ENCODE measurements at regions not wholly inside any gene's neighbourhood (a gene's known extent, or its start where the extent isn't known, plus 50 kb on each side); places are given as distances from the start of the nearest gene placed in this dataset.

DNA sequence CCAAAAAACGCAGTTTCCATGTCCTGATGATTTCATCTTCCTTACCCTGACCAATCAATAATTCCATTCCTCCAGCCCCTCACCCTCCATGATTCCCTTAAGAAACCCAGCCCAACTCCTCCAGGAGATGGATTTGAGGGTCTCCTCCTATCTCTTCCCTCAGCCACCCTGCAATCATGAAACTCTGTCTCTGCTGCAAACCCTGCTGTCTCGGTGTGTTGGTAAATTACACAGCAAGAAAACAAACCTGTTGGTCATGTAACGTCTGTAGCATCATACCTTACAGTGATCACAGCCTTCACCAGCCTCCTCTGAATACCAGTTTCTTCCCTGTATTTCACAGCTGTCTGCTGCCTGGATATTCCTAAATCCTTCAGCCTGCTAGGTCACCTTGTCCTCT lies 300.7 kb upstream of the NEBL start:
- Mint-ChIP-seq H3K9me3 (peaks cover 19% of the 10 kb centered on the region), H3K27ac (no peak overlapping the region), H3K27me3 (ENCODE audit: insufficient read depth) (no peaks in the 10 kb centered on the region), H3K4me1 (no peaks in the 10 kb centered on the region), H3K4me3 (no peak overlapping the region), H3K36me3 (ENCODE audit: low read depth) (peaks cover 37% of the 10 kb centered on the region)
- WGBS, 2 experiments (ENCODE audit: insufficient coverage in 1 of 2, insufficient read length in 1 of 2), result 86 to 94% methylated on average over 2 to 3 of the region's 3 CpGs
- peaks cover 16% of the 10 kb centered on the region for H3K9me3 ChIP-seq (ENCODE audit: control insufficient read depth, low read length)
- H3K4me1 ChIP-seq (ENCODE audit: control insufficient read depth, insufficient read depth, low read length), result no peaks in the 10 kb centered on the region
- TF ChIP-seq, protein P1, sequence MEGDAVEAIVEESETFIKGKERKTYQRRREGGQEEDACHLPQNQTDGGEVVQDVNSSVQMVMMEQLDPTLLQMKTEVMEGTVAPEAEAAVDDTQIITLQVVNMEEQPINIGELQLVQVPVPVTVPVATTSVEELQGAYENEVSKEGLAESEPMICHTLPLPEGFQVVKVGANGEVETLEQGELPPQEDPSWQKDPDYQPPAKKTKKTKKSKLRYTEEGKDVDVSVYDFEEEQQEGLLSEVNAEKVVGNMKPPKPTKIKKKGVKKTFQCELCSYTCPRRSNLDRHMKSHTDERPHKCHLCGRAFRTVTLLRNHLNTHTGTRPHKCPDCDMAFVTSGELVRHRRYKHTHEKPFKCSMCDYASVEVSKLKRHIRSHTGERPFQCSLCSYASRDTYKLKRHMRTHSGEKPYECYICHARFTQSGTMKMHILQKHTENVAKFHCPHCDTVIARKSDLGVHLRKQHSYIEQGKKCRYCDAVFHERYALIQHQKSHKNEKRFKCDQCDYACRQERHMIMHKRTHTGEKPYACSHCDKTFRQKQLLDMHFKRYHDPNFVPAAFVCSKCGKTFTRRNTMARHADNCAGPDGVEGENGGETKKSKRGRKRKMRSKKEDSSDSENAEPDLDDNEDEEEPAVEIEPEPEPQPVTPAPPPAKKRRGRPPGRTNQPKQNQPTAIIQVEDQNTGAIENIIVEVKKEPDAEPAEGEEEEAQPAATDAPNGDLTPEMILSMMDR (conservative IDR thresholded peaks at IDR 0.05), result no peak
- no peaks in the 10 kb centered on the region for H3K36me3 ChIP-seq (ENCODE audit: control insufficient read depth, insufficient read depth, low read length)
- H3K9ac ChIP-seq (ENCODE audit: extremely low read depth, low read length, poor library complexity, severe bottlenecking), result no peak overlapping the region
- no peak overlapping the region for H3K4me3 ChIP-seq (ENCODE audit: low read length)
- DNase-seq, result no peak
- no peaks in the 10 kb centered on the region for H3K27me3 ChIP-seq (ENCODE audit: control insufficient read depth, insufficient read depth, low read length, poor library complexity, severe bottlenecking)
- no peak overlapping the region for H3K27ac ChIP-seq (ENCODE audit: low read depth, low read length)

DNA sequence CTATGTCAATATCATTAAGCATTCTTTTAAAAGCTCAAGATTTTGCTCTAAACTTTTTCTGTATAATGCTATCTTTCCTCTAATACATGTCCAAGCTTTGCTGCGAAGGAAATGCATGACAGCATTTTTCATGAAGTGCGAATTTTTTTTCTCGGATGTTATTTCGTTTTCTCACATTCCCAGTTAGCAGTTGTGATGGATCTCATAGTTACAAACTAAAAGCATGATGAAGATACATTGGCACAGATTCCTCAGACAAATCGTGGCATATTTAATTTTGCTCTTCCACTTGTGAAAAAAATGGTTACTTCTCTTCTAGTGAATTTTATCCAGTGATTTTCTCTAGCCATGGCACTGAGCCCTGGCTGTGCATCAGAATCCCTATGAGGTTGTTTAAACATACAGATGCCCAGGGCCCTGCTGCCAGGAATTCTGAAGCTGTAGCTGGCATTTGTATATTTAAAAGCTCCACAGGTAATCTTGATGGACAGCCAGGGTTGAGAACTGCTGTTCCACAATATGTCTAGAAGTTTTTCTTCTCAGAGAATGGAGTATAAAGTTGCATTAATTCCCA lies 299.8 kb upstream of the NEBL start:
- Histone ChIP-seq H3K36me3 (ENCODE audit: control insufficient read depth, insufficient read depth, low read length) (no peaks in the 10 kb centered on the region), H3K9ac (ENCODE audit: extremely low read depth, low read length, poor library complexity, severe bottlenecking) (no peak overlapping the region), H3K4me1 (ENCODE audit: control insufficient read depth, insufficient read depth, low read length) (no peaks in the 10 kb centered on the region), H3K27ac (ENCODE audit: low read depth, low read length) (no peak overlapping the region), H3K4me3 (ENCODE audit: low read length) (no peak overlapping the region), H3K27me3 (ENCODE audit: control insufficient read depth, insufficient read depth, low read length, poor library complexity, severe bottlenecking) (no peaks in the 10 kb centered on the region), H3K9me3 (ENCODE audit: control insufficient read depth, low read length) (peaks cover 16% of the 10 kb centered on the region)
- peaks cover under 1% of the 10 kb centered on the region for H3K4me1 Mint-ChIP-seq
- no peak overlapping the region for H3K27ac Mint-ChIP-seq
- H3K27me3 Mint-ChIP-seq (ENCODE audit: insufficient read depth), result no peaks in the 10 kb centered on the region
- 92 to 97% methylated on average over 5 of the region's 5 CpGs for WGBS, 2 experiments (ENCODE audit: insufficient coverage in 1 of 2, insufficient read length in 1 of 2)
- no peak for DNase-seq
- H3K36me3 Mint-ChIP-seq (ENCODE audit: low read depth), result peaks cover 37% of the 10 kb centered on the region
- TF ChIP-seq, protein P1 (conservative IDR thresholded peaks at IDR 0.05), result no peak
- no peak overlapping the region for H3K4me3 Mint-ChIP-seq
- H3K9me3 Mint-ChIP-seq, result peaks cover 19% of the 10 kb centered on the region

DNA sequence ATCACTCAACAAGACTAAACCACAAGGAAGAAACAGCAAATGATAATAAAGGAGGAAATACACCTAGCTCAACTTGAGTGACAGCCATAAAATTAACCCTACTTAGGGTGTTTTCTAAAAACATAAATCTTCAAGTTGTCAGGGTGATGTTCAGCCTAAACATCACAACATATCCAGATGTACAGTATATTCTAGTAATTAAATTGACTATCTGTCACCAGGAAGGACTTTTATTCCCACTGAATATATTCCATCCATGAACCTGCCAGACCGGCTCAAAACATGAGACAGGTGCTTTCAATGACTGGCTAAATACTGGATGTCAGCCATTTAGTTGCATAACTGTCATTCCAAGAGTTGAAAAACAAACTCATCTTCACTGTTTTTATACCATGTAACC lies 298.1 kb upstream of the NEBL start:
- no peak for DNase-seq
- peaks cover 36% of the 10 kb centered on the region for H3K36me3 Mint-ChIP-seq (ENCODE audit: low read depth)
- H3K9me3 Mint-ChIP-seq, result peaks cover 19% of the 10 kb centered on the region
- H3K4me1 ChIP-seq (ENCODE audit: control insufficient read depth, insufficient read depth, low read length), result no peaks in the 10 kb centered on the region
- no peaks in the 10 kb centered on the region for H3K27me3 ChIP-seq (ENCODE audit: control insufficient read depth, insufficient read depth, low read length, poor library complexity, severe bottlenecking)
- H3K4me3 Mint-ChIP-seq, result no peak overlapping the region
- no peak overlapping the region for H3K27ac ChIP-seq (ENCODE audit: low read depth, low read length)
- H3K4me3 ChIP-seq (ENCODE audit: low read length), result no peak overlapping the region
- H3K4me1 Mint-ChIP-seq, result peaks cover 5% of the 10 kb centered on the region
- H3K36me3 ChIP-seq (ENCODE audit: control insufficient read depth, insufficient read depth, low read length), result no peaks in the 10 kb centered on the region
- H3K9me3 ChIP-seq (ENCODE audit: control insufficient read depth, low read length), result peaks cover 20% of the 10 kb centered on the region
- TF ChIP-seq, protein P1 (conservative IDR thresholded peaks at IDR 0.05), result no peak
- no peak overlapping the region for H3K27ac Mint-ChIP-seq
- 86 to 97% methylated on average over 1 of the region's 1 CpG for WGBS, 2 experiments (ENCODE audit: insufficient coverage in 1 of 2, insufficient read length in 1 of 2)
- H3K9ac ChIP-seq (ENCODE audit: extremely low read depth, low read length, poor library complexity, severe bottlenecking), result no peak overlapping the region
- no peaks in the 10 kb centered on the region for H3K27me3 Mint-ChIP-seq (ENCODE audit: insufficient read depth)

All from endodermal cell (in vitro differentiated cells).